ENCODE measurements at regions not wholly inside any gene's neighbourhood (a gene's known extent, or its start where the extent isn't known, plus 50 kb on each side); places are given as distances from the start of the nearest gene placed in this dataset.

GRCh38 chr20:11277858-11278257, 604.1 kb upstream of the JAG1 start:
- TF ChIP-seq, protein P1, sequence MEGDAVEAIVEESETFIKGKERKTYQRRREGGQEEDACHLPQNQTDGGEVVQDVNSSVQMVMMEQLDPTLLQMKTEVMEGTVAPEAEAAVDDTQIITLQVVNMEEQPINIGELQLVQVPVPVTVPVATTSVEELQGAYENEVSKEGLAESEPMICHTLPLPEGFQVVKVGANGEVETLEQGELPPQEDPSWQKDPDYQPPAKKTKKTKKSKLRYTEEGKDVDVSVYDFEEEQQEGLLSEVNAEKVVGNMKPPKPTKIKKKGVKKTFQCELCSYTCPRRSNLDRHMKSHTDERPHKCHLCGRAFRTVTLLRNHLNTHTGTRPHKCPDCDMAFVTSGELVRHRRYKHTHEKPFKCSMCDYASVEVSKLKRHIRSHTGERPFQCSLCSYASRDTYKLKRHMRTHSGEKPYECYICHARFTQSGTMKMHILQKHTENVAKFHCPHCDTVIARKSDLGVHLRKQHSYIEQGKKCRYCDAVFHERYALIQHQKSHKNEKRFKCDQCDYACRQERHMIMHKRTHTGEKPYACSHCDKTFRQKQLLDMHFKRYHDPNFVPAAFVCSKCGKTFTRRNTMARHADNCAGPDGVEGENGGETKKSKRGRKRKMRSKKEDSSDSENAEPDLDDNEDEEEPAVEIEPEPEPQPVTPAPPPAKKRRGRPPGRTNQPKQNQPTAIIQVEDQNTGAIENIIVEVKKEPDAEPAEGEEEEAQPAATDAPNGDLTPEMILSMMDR (IDR thresholded peaks at IDR 0.05): no peak
- TF ChIP-seq JUN (CRISPR knock-in tag; IDR thresholded peaks at IDR 0.05) (no peak), ZNF512 (CRISPR knock-in tag; IDR thresholded peaks at IDR 0.05; ENCODE audit: borderline replicate concordance) (no peak), ZNF416 (CRISPR knock-in tag; IDR thresholded peaks at IDR 0.05) (no peak), ELF4 (CRISPR knock-in tag; IDR thresholded peaks at IDR 0.05; ENCODE audit: low read depth) (no peak), RORB (CRISPR knock-in tag; IDR thresholded peaks at IDR 0.05) (no peak), ESRRA (CRISPR knock-in tag; IDR thresholded peaks at IDR 0.05; ENCODE audit: borderline replicate concordance) (no peak), TEAD1 (CRISPR knock-in tag; IDR thresholded peaks at IDR 0.05) (no peak), TCF7 (CRISPR knock-in tag; IDR thresholded peaks at IDR 0.05; ENCODE audit: low read depth) (no peak)
- TF ChIP-seq, protein P2, sequence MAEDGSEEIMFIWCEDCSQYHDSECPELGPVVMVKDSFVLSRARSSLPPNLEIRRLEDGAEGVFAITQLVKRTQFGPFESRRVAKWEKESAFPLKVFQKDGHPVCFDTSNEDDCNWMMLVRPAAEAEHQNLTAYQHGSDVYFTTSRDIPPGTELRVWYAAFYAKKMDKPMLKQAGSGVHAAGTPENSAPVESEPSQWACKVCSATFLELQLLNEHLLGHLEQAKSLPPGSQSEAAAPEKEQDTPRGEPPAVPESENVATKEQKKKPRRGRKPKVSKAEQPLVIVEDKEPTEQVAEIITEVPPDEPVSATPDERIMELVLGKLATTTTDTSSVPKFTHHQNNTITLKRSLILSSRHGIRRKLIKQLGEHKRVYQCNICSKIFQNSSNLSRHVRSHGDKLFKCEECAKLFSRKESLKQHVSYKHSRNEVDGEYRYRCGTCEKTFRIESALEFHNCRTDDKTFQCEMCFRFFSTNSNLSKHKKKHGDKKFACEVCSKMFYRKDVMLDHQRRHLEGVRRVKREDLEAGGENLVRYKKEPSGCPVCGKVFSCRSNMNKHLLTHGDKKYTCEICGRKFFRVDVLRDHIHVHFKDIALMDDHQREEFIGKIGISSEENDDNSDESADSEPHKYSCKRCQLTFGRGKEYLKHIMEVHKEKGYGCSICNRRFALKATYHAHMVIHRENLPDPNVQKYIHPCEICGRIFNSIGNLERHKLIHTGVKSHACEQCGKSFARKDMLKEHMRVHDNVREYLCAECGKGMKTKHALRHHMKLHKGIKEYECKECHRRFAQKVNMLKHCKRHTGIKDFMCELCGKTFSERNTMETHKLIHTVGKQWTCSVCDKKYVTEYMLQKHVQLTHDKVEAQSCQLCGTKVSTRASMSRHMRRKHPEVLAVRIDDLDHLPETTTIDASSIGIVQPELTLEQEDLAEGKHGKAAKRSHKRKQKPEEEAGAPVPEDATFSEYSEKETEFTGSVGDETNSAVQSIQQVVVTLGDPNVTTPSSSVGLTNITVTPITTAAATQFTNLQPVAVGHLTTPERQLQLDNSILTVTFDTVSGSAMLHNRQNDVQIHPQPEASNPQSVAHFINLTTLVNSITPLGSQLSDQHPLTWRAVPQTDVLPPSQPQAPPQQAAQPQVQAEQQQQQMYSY (CRISPR knock-in tag; IDR thresholded peaks at IDR 0.05): no peak
- TF ChIP-seq, protein P3, sequence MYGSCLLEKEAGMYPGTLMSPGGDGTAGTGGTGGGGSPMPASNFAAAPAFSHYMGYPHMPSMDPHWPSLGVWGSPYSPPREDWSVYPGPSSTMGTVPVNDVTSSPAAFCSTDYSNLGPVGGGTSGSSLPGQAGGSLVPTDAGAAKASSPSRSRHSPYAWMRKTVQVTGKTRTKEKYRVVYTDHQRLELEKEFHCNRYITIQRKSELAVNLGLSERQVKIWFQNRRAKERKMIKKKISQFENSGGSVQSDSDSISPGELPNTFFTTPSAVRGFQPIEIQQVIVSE (CRISPR knock-in tag; IDR thresholded peaks at IDR 0.05; ENCODE audit: borderline replicate concordance): no peak
